ENCODE measurements at regions not wholly inside any gene's neighbourhood (a gene's known extent, or its start where the extent isn't known, plus 50 kb on each side); places are given as distances from the start of the nearest gene placed in this dataset.
"Not testable (repeated sequence)": the region's sequence is repeated elsewhere in the genome, so short reads cannot be mapped to it uniquely, and the experiment has no call there.

GRCh38 chr6:167408235-167408869 is 83.5 kb downstream of the TTLL2 start:
- DNase-seq (ENCODE audit: low read depth in 2 of 2) = no peak

- no peak for DNase-seq (ENCODE audit: low read depth in 2 of 2)
Measured at GRCh38 chr6:167409079-167409478, 84.2 kb downstream of the TTLL2 start.

- no peak for DNase-seq (ENCODE audit: low read depth in 2 of 2)
Measured at GRCh38 chr6:167409694-167410093, 84.8 kb downstream of the TTLL2 start.

- DNase-seq (ENCODE audit: low read depth in 2 of 2) = no peak
Measured at GRCh38 chr6:167410462-167410861, 85.6 kb downstream of the TTLL2 start.

GRCh38 chr6:167412506-167412905 is 87.6 kb downstream of the TTLL2 start:
- DNase-seq (ENCODE audit: low read depth in 2 of 2) = no peak

GRCh38 chr6:167415441-167415961 is 90.6 kb downstream of the TTLL2 start:
- DNase-seq (ENCODE audit: low read depth in 2 of 2) = no peak

- no peak for DNase-seq (ENCODE audit: low read depth in 2 of 2)
Measured at GRCh38 chr6:167416676-167417430, 92.0 kb downstream of the TTLL2 start.

- no peak for DNase-seq (ENCODE audit: low read depth in 2 of 2)
Measured at GRCh38 chr6:167420177-167420576, 95.3 kb downstream of the TTLL2 start.

- no peak for DNase-seq (ENCODE audit: low read depth in 2 of 2)
Measured at GRCh38 chr6:167420858-167421766, 96.2 kb downstream of the TTLL2 start.

GRCh38 chr6:167421944-167422343 is 97.1 kb downstream of the TTLL2 start:
- DNase-seq (ENCODE audit: low read depth in 2 of 2) = not testable (repeated sequence)

- no peak for DNase-seq (ENCODE audit: low read depth in 2 of 2)
Measured at GRCh38 chr6:167422934-167423333, 98.0 kb downstream of the TTLL2 start.

- no peak for DNase-seq (ENCODE audit: low read depth in 2 of 2)
Measured at GRCh38 chr6:167424060-167424673, 99.3 kb downstream of the TTLL2 start.

GRCh38 chr6:167424700-167425099 is 99.8 kb downstream of the TTLL2 start:
- no peak for DNase-seq (ENCODE audit: low read depth in 2 of 2)

- no peak for DNase-seq (ENCODE audit: low read depth in 2 of 2)
Measured at GRCh38 chr6:167426084-167426483, 101.2 kb downstream of the TTLL2 start.

GRCh38 chr6:167426651-167427050 is 101.8 kb downstream of the TTLL2 start:
- no peak for DNase-seq (ENCODE audit: low read depth in 2 of 2)

GRCh38 chr6:167428664-167429333 is 103.9 kb downstream of the TTLL2 start:
- DNase-seq (ENCODE audit: low read depth in 2 of 2) = no peak

GRCh38 chr6:167429353-167429752 is 104.5 kb downstream of the TTLL2 start:
- DNase-seq (ENCODE audit: low read depth in 2 of 2) = no peak

GRCh38 chr6:167435209-167435728 is 110.4 kb downstream of the TTLL2 start:
- DNase-seq (ENCODE audit: low read depth in 2 of 2) = no peak

GRCh38 chr6:167437888-167438484 is 113.1 kb downstream of the TTLL2 start:
- no peak for DNase-seq (ENCODE audit: low read depth in 2 of 2)

- no peak for DNase-seq (ENCODE audit: low read depth in 2 of 2)
Measured at GRCh38 chr6:167441715-167442206, 116.9 kb downstream of the TTLL2 start.
